ENCODE measurements at regions not wholly inside any gene's neighbourhood (a gene's known extent, or its start where the extent isn't known, plus 50 kb on each side); places are given as distances from the start of the nearest gene placed in this dataset.

GRCh38 chr2:6545795-6546194 is 319.9 kb downstream of the CMPK2 start:
- no peak for TF ChIP-seq MXD4 (CRISPR knock-in tag; IDR thresholded peaks at IDR 0.05; ENCODE audit: borderline replicate concordance)
- no peak for TF ChIP-seq CREB1 (CRISPR knock-in tag; IDR thresholded peaks at IDR 0.05)
- no peak for TF ChIP-seq E2F5 (CRISPR knock-in tag; IDR thresholded peaks at IDR 0.05)
- no peak for TF ChIP-seq IRF1 (CRISPR knock-in tag; IDR thresholded peaks at IDR 0.05)
- TF ChIP-seq TP53 (CRISPR knock-in tag; IDR thresholded peaks at IDR 0.05), result no peak
- TF ChIP-seq MAX (CRISPR knock-in tag; IDR thresholded peaks at IDR 0.05), result no peak
- TF ChIP-seq CTCF (IDR thresholded peaks at IDR 0.05), result no peak
- TF ChIP-seq CBFB (CRISPR knock-in tag; IDR thresholded peaks at IDR 0.05; ENCODE audit: low read depth), result no peak
- no peak for TF ChIP-seq MYBL2 (CRISPR knock-in tag; IDR thresholded peaks at IDR 0.05)

All from WTC11 (cell line).